Brain microvascular endothelial cell (primary cell): ENCODE measurements at regions not wholly inside any gene's neighbourhood (a gene's known extent, or its start where the extent isn't known, plus 50 kb on each side); places are given as distances from the start of the nearest gene placed in this dataset.

Experiments used
- DNase-seq: peaks from one replicate; pipeline ENCODE4 v3.0.0-alpha.2; 2020
- H3K27ac ChIP-seq: fragments of 250-450 bp; sonication (Bioruptor Pico); 2 replicates; pipeline ENCODE4 v1.5.1; 2020; ENCODE audit warnings: mild to moderate bottlenecking, moderate library complexity
- H3K27me3 ChIP-seq: fragments of 250-450 bp; sonication (Bioruptor Pico); replicated peaks from 2 replicates; pipeline ENCODE4 v1.5.1; 2020; ENCODE audit warnings: mild to moderate bottlenecking
- H3K36me3 ChIP-seq: fragments of 250-450 bp; sonication (Bioruptor Pico); replicated peaks from 2 replicates; pipeline ENCODE4 v1.5.1; 2020; ENCODE audit warnings: mild to moderate bottlenecking
- H3K4me3 ChIP-seq: 2 replicates; pipeline ENCODE4 v1.5.1; 2011; ENCODE audit warnings: low read depth, mild to moderate bottlenecking, control low read depth, low read length, moderate library complexity
- CTCF ChIP-seq: IDR thresholded peaks from 2 replicates; pipeline ENCODE4 v1.5.1; 2011; ENCODE audit warnings: low read depth, mild to moderate bottlenecking, moderate library complexity, low read length, control low read depth, inconsistent platforms; ENCODE audit errors: missing control alignments
- in situ Hi-C: cut with HindIII; loops from 2 replicates; pipeline ENCODE4 v1.10.0; 2017; ENCODE audit warnings: low sequenced_read_pairs, low pct_ligation_motif_present

- no peak for TF ChIP-seq CTCF
- Histone ChIP-seq H3K27me3 (no peaks in the 10 kb centered on the region), H3K36me3 (no peaks in the 10 kb centered on the region), H3K4me3 (no peak overlapping the region), H3K27ac (no peak overlapping the region)
- no peak for DNase-seq
- in situ Hi-C loops = no loop called here
Observed at GRCh38 chr3:21297304-21297703, 453.7 kb downstream of the ZNF385D start.

GRCh38 chr3:21294768-21295167, 456.2 kb downstream of the ZNF385D start:
- in situ Hi-C loops = no loop called here
- no peak overlapping the region for H3K4me3 ChIP-seq
- no peak overlapping the region for H3K27ac ChIP-seq
- no peak for DNase-seq
- H3K27me3 ChIP-seq = no peaks in the 10 kb centered on the region
- TF ChIP-seq CTCF = no peak
- H3K36me3 ChIP-seq = no peaks in the 10 kb centered on the region

GRCh38 chr3:21292971-21293370, 458.0 kb downstream of the ZNF385D start:
- no peak for DNase-seq
- in situ Hi-C loops = no loop called here
- H3K36me3 ChIP-seq = no peaks in the 10 kb centered on the region
- no peak for TF ChIP-seq CTCF
- H3K27me3 ChIP-seq = no peaks in the 10 kb centered on the region
- H3K4me3 ChIP-seq = no peak overlapping the region
- no peak overlapping the region for H3K27ac ChIP-seq

- TF ChIP-seq CTCF = peak; percentile 70
- in situ Hi-C loops = no loop called here
- Histone ChIP-seq H3K4me3 (no peak overlapping the region), H3K27ac (no peak overlapping the region), H3K36me3 (no peaks in the 10 kb centered on the region), H3K27me3 (no peaks in the 10 kb centered on the region)
- DNase-seq = no peak
Observed at GRCh38 chr3:21290557-21290956, 460.5 kb downstream of the ZNF385D start.

GRCh38 chr3:21274079-21274571, 476.9 kb downstream of the ZNF385D start:
- no peak for TF ChIP-seq CTCF
- H3K4me3 ChIP-seq = no peak overlapping the region
- H3K36me3 ChIP-seq = no peaks in the 10 kb centered on the region
- DNase-seq = peak; percentile 22
- H3K27ac ChIP-seq = peak overlapping the region; percentile 41
- H3K27me3 ChIP-seq = no peaks in the 10 kb centered on the region
- in situ Hi-C loops = no loop called here
